ENCODE measurements at regions not wholly inside any gene's neighbourhood (a gene's known extent, or its start where the extent isn't known, plus 50 kb on each side); places are given as distances from the start of the nearest gene placed in this dataset.

GRCh38 chr3:118781839-118782238 lies 252.8 kb downstream of the IGSF11 start:
- no peak overlapping the region for H3K27ac ChIP-seq (ENCODE audit: low read depth in 2 of 2, low read length in 2 of 2)
- no peak overlapping the region for H3K9ac ChIP-seq (ENCODE audit: low read length in 3 of 3)
- no peak overlapping the region for H3K4me3 ChIP-seq (ENCODE audit: low read length in 3 of 3)
- FAIRE-seq (no peak), DNase-seq (no peak)
- no peaks in the 10 kb centered on the region for H3K36me3 ChIP-seq (ENCODE audit: control insufficient read depth in 2 of 3, insufficient read depth in 3 of 3, low read length in 3 of 3)
- intact Hi-C loops (cut with DNase I): no loop called here
- H3K4me1 ChIP-seq (ENCODE audit: control insufficient read depth in 2 of 3, insufficient read depth in 2 of 3, low read depth in 1 of 3, low read length in 3 of 3): no peaks in the 10 kb centered on the region
- H3K27me3 ChIP-seq (ENCODE audit: control insufficient read depth, insufficient read depth, low read length): no peaks in the 10 kb centered on the region
- no peaks in the 10 kb centered on the region for H3K9me3 ChIP-seq (ENCODE audit: control insufficient read depth in 2 of 3, insufficient read depth in 1 of 3, low read length in 3 of 3)
- TF ChIP-seq, protein P1, sequence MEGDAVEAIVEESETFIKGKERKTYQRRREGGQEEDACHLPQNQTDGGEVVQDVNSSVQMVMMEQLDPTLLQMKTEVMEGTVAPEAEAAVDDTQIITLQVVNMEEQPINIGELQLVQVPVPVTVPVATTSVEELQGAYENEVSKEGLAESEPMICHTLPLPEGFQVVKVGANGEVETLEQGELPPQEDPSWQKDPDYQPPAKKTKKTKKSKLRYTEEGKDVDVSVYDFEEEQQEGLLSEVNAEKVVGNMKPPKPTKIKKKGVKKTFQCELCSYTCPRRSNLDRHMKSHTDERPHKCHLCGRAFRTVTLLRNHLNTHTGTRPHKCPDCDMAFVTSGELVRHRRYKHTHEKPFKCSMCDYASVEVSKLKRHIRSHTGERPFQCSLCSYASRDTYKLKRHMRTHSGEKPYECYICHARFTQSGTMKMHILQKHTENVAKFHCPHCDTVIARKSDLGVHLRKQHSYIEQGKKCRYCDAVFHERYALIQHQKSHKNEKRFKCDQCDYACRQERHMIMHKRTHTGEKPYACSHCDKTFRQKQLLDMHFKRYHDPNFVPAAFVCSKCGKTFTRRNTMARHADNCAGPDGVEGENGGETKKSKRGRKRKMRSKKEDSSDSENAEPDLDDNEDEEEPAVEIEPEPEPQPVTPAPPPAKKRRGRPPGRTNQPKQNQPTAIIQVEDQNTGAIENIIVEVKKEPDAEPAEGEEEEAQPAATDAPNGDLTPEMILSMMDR (IDR thresholded peaks at IDR 0.05; ENCODE audit: borderline replicate concordance, extremely low read depth, insufficient read depth): no peak

- DNase-seq (no peak), FAIRE-seq (no peak)
- intact Hi-C loops (cut with DNase I): no loop called here
- H3K36me3 ChIP-seq (ENCODE audit: control insufficient read depth in 2 of 3, insufficient read depth in 3 of 3, low read length in 3 of 3): no peaks in the 10 kb centered on the region
- H3K27me3 ChIP-seq (ENCODE audit: control insufficient read depth, insufficient read depth, low read length): no peaks in the 10 kb centered on the region
- TF ChIP-seq, protein P1 (IDR thresholded peaks at IDR 0.05; ENCODE audit: borderline replicate concordance, extremely low read depth, insufficient read depth): no peak
- H3K4me3 ChIP-seq (ENCODE audit: low read length in 3 of 3): no peak overlapping the region
- H3K27ac ChIP-seq (ENCODE audit: low read depth in 2 of 2, low read length in 2 of 2): no peak overlapping the region
- H3K9ac ChIP-seq (ENCODE audit: low read length in 3 of 3): no peak overlapping the region
- no peaks in the 10 kb centered on the region for H3K9me3 ChIP-seq (ENCODE audit: control insufficient read depth in 2 of 3, insufficient read depth in 1 of 3, low read length in 3 of 3)
- H3K4me1 ChIP-seq (ENCODE audit: control insufficient read depth in 2 of 3, insufficient read depth in 2 of 3, low read depth in 1 of 3, low read length in 3 of 3): no peaks in the 10 kb centered on the region
Observed at GRCh38 chr3:118782755-118783202, 251.9 kb downstream of the IGSF11 start.

DNA sequence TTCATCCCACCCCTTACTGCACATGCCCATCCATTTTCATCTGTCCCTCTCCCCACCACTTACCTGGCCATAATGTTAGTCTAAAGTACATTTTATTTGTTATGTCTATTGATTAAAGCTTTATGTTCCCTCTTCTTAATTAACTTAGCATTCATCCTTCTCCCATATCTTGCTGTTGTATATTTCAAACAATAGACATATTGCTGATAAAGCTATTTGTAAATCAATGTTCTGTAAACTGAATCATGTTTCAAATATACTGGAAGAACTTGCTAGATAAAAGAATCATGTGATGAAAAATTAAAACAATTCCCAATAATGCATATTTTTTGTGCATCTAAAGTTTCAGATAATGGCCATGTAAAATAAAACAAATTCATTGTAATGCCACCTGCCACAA lies 249.2 kb downstream of the IGSF11 start:
- no peaks in the 10 kb centered on the region for H3K27me3 ChIP-seq (ENCODE audit: control insufficient read depth, insufficient read depth, low read length)
- H3K9me3 ChIP-seq (ENCODE audit: control insufficient read depth in 2 of 3, insufficient read depth in 1 of 3, low read length in 3 of 3): no peaks in the 10 kb centered on the region
- no peaks in the 10 kb centered on the region for H3K4me1 ChIP-seq (ENCODE audit: control insufficient read depth in 2 of 3, insufficient read depth in 2 of 3, low read depth in 1 of 3, low read length in 3 of 3)
- H3K4me3 ChIP-seq (ENCODE audit: low read length in 3 of 3): no peak overlapping the region
- no peaks in the 10 kb centered on the region for H3K36me3 ChIP-seq (ENCODE audit: control insufficient read depth in 2 of 3, insufficient read depth in 3 of 3, low read length in 3 of 3)
- H3K9ac ChIP-seq (ENCODE audit: low read length in 3 of 3): no peak overlapping the region
- FAIRE-seq (no peak), DNase-seq (no peak)
- TF ChIP-seq, protein P1 (IDR thresholded peaks at IDR 0.05; ENCODE audit: borderline replicate concordance, extremely low read depth, insufficient read depth): no peak
- no peak overlapping the region for H3K27ac ChIP-seq (ENCODE audit: low read depth in 2 of 2, low read length in 2 of 2)
- intact Hi-C loops (cut with DNase I): no loop called here

GRCh38 chr3:118791246-118791645 lies 243.4 kb downstream of the IGSF11 start:
- TF ChIP-seq, protein P1 (IDR thresholded peaks at IDR 0.05; ENCODE audit: borderline replicate concordance, extremely low read depth, insufficient read depth): no peak
- no peak for DNase-seq
- Histone ChIP-seq H3K9ac (ENCODE audit: low read length in 3 of 3) (no peak overlapping the region), H3K4me3 (ENCODE audit: low read length in 3 of 3) (no peak overlapping the region), H3K9me3 (ENCODE audit: control insufficient read depth in 2 of 3, insufficient read depth in 1 of 3, low read length in 3 of 3) (no peaks in the 10 kb centered on the region), H3K36me3 (ENCODE audit: control insufficient read depth in 2 of 3, insufficient read depth in 3 of 3, low read length in 3 of 3) (no peaks in the 10 kb centered on the region), H3K4me1 (ENCODE audit: control insufficient read depth in 2 of 3, insufficient read depth in 2 of 3, low read depth in 1 of 3, low read length in 3 of 3) (no peaks in the 10 kb centered on the region), H3K27ac (ENCODE audit: low read depth in 2 of 2, low read length in 2 of 2) (no peak overlapping the region), H3K27me3 (ENCODE audit: control insufficient read depth, insufficient read depth, low read length) (no peaks in the 10 kb centered on the region)
- no peak for FAIRE-seq
- intact Hi-C loops (cut with DNase I): no loop called here

Measured in kidney (tissue), 13 donors.